Liver (tissue), 8 donors: ENCODE measurements at regions not wholly inside any gene's neighbourhood (a gene's known extent, or its start where the extent isn't known, plus 50 kb on each side); places are given as distances from the start of the nearest gene placed in this dataset.

Experiments used
- DNase-seq: peaks from one replicate; pipeline ENCODE4 v3.0.0-alpha.2; 2017; ENCODE audit warnings: low spot score
- H3K27ac ChIP-seq, 2 donors: one replicate each; pipeline ENCODE4 v1.7.0; 2013; ENCODE audit warnings: inconsistent platforms in 2 of 2, low read length in 2 of 2, control low read depth in 1 of 2, low read depth in 1 of 2, mild to moderate bottlenecking in 1 of 2
- H3K27me3 ChIP-seq, 4 donors: one replicate each; pipeline versions ENCODE4 v1.6.1 to v1.7.0; 2013; ENCODE audit warnings: low read length in 3 of 4, inconsistent platforms in 1 of 4, mild to moderate bottlenecking in 1 of 4, moderate library complexity in 1 of 4; ENCODE audit not compliant: control insufficient read depth in 4 of 4, insufficient read depth in 4 of 4
- H3K36me3 ChIP-seq, 4 donors: one replicate each; pipeline versions ENCODE4 v1.6.1 to v1.7.0; 2013; ENCODE audit warnings: low read length in 3 of 4, mild to moderate bottlenecking in 3 of 4, low read depth in 1 of 4, moderate library complexity in 1 of 4; ENCODE audit not compliant: control insufficient read depth in 4 of 4, insufficient read depth in 3 of 4
- H3K4me1 ChIP-seq, 4 donors: one replicate each; pipeline versions ENCODE4 v1.6.1 to v1.7.0; 2013; ENCODE audit warnings: low read length in 3 of 4, mild to moderate bottlenecking in 3 of 4, moderate library complexity in 1 of 4; ENCODE audit not compliant: control insufficient read depth in 4 of 4, insufficient read depth in 4 of 4
- H3K4me3 ChIP-seq, 3 donors: one replicate each; pipeline versions ENCODE4 v1.6.1 to v1.7.0; 2013; ENCODE audit warnings: low read length in 3 of 3, control low read depth in 1 of 3, low read depth in 1 of 3, mild to moderate bottlenecking in 1 of 3
- H3K9ac ChIP-seq, 2 donors: one replicate each; pipeline ENCODE4 v1.7.0; 2013; ENCODE audit warnings: low read length in 2 of 2, mild to moderate bottlenecking in 2 of 2, moderate library complexity in 2 of 2, control low read depth in 1 of 2, low read depth in 1 of 2
- H3K9me3 ChIP-seq, 4 donors: one replicate each; pipeline versions ENCODE4 v1.6.1 to v1.7.0; 2013; ENCODE audit warnings: low read length in 3 of 4; ENCODE audit not compliant: control insufficient read depth in 4 of 4
- ATF3 ChIP-seq: IDR thresholded peaks from 2 replicates; pipeline ENCODE4 v1.6.1; 2016; ENCODE audit warnings: antibody characterized with exemption
- CTCF ChIP-seq: fragments of 150-350 bp; IDR thresholded peaks from 2 replicates; pipeline ENCODE4 v1.5.1; 2017; ENCODE audit warnings: improper control_type of control experiment, low read depth, low read length; ENCODE audit not compliant: missing input control
- EGR1 ChIP-seq, 2 donors: IDR thresholded peaks; 2 replicates each; pipeline ENCODE4 v1.6.1; 2016 to 2018; ENCODE audit warnings: antibody characterized with exemption in 2 of 2, low read depth in 2 of 2
- GABPA ChIP-seq, 2 donors: IDR thresholded peaks in 1 of 2; conservative IDR thresholded peaks in 1 of 2; 2 replicates each; pipeline ENCODE4 v1.6.1; 2016; ENCODE audit warnings: antibody characterized with exemption in 2 of 2, mild to moderate bottlenecking in 1 of 2, moderate library complexity in 1 of 2
- HNF4A ChIP-seq, 2 donors: conservative IDR thresholded peaks; 2 replicates each; pipeline ENCODE4 v1.6.1; 2016; ENCODE audit warnings: antibody characterized with exemption in 2 of 2, mild to moderate bottlenecking in 2 of 2
- HNF4G ChIP-seq: IDR thresholded peaks from 2 replicates; pipeline ENCODE4 v1.6.1; 2016; ENCODE audit warnings: antibody characterized with exemption
- JUND ChIP-seq, 2 donors: IDR thresholded peaks; 2 replicates each; pipeline ENCODE4 v1.6.1; 2016; ENCODE audit warnings: antibody characterized with exemption in 2 of 2
- MAX ChIP-seq: IDR thresholded peaks from 2 replicates; pipeline ENCODE4 v1.6.1; 2016; ENCODE audit warnings: antibody characterized with exemption
- NR2F2 ChIP-seq: IDR thresholded peaks from 2 replicates; pipeline ENCODE4 v1.6.1; 2016; ENCODE audit warnings: antibody characterized with exemption
- RAD21 ChIP-seq, 2 donors: IDR thresholded peaks; 2 replicates each; pipeline ENCODE4 v1.6.1; 2016; ENCODE audit warnings: antibody characterized with exemption in 2 of 2, mild to moderate bottlenecking in 2 of 2
- REST ChIP-seq: IDR thresholded peaks from 2 replicates; pipeline ENCODE4 v1.6.1; 2016; ENCODE audit warnings: antibody characterized with exemption, mild to moderate bottlenecking
- RXRA ChIP-seq, 2 donors: IDR thresholded peaks; 2 replicates each; pipeline ENCODE4 v1.6.1; 2017 to 2018; ENCODE audit warnings: antibody characterized with exemption in 2 of 2, mild to moderate bottlenecking in 1 of 2
- SP1 ChIP-seq: IDR thresholded peaks from 2 replicates; pipeline ENCODE4 v1.6.1; 2018; ENCODE audit warnings: antibody characterized with exemption, mild to moderate bottlenecking
- TAF1 ChIP-seq: conservative IDR thresholded peaks from 2 replicates; pipeline ENCODE4 v1.6.1; 2016; ENCODE audit warnings: antibody characterized with exemption, mild to moderate bottlenecking
- ZBTB33 ChIP-seq: IDR thresholded peaks from 2 replicates; pipeline ENCODE4 v1.6.1; 2016; ENCODE audit warnings: antibody characterized with exemption
- WGBS: extraction: QIAGEN DNeasy Blood & Tissue Kit; methylation state at CpG from one replicate; pipeline ENCODE4 v1.1.7; 2013; 5-methylcytosine and 5-hydroxymethylcytosine counted together
- donor health status: healthy.
- donor health status: healthy.
- donor health status: healthy.
- donor health status: healthy.
- donor health status: healthy.

GRCh38 chr4:68738036-68738435 is 67.6 kb upstream of the UGT2B15 start (continued):
- no peak for TF ChIP-seq RXRA (IDR thresholded peaks at IDR 0.05)
- no peak for TF ChIP-seq GABPA (IDR thresholded peaks at IDR 0.05 in 1 of 2, conservative IDR thresholded peaks at IDR 0.05 in 1 of 2)
- TF ChIP-seq SP1, result no peak
- TF ChIP-seq EGR1 (IDR thresholded peaks at IDR 0.05; ENCODE audit: low read depth in 2 of 2), result no peak
- TF ChIP-seq RAD21 (IDR thresholded peaks at IDR 0.05), result no peak
- no peak for TF ChIP-seq JUND (IDR thresholded peaks at IDR 0.05)

- Histone ChIP-seq H3K36me3 (no peaks in the 10 kb centered on the region), H3K4me3 (no peak overlapping the region), H3K9me3 (no peaks in the 10 kb centered on the region), H3K27me3 (no peaks in the 10 kb centered on the region), H3K9ac (no peak overlapping the region), H3K27ac (no peak overlapping the region), H3K4me1 (peaks cover 0 to 2% (median under 1%) of the 10 kb centered on the region in 4 donors)
- TF ChIP-seq SP1, result no peak
- TF ChIP-seq CTCF, result no peak
- TF ChIP-seq ATF3, result no peak
- no peak for TF ChIP-seq HNF4A (conservative IDR thresholded peaks at IDR 0.05)
- no peak for TF ChIP-seq MAX
- TF ChIP-seq NR2F2, result no peak
- no peak for TF ChIP-seq HNF4G
- no peak for TF ChIP-seq EGR1 (IDR thresholded peaks at IDR 0.05; ENCODE audit: low read depth in 2 of 2)
- no peak for TF ChIP-seq REST
- no peak for TF ChIP-seq RXRA (IDR thresholded peaks at IDR 0.05)
- TF ChIP-seq TAF1, result no peak
- TF ChIP-seq ZBTB33, result no peak
- TF ChIP-seq GABPA (IDR thresholded peaks at IDR 0.05 in 1 of 2, conservative IDR thresholded peaks at IDR 0.05 in 1 of 2), result no peak
- WGBS, result 48% methylated on average over 2 of the region's 2 CpGs
- no peak for DNase-seq
These were observed 71.4 kb upstream of the UGT2B10 start for GRCh38 chr4:68744368-68744767.
